ENCODE measurements at regions not wholly inside any gene's neighbourhood (a gene's known extent, or its start where the extent isn't known, plus 50 kb on each side); places are given as distances from the start of the nearest gene placed in this dataset.

GRCh38 chr1:30360753-30361152 is 362.6 kb downstream of the MATN1 start:
- H4K20me1 ChIP-seq (ENCODE audit: insufficient read depth, low read length, poor library complexity, severe bottlenecking): no peaks in the 10 kb centered on the region
- H3K4me1 ChIP-seq (ENCODE audit: insufficient read depth, low read length, poor library complexity, severe bottlenecking): no peaks in the 10 kb centered on the region
- H3F3A ChIP-seq (ENCODE audit: low read depth): no peaks in the 10 kb centered on the region
- no peaks in the 10 kb centered on the region for H3K27me3 ChIP-seq (ENCODE audit: insufficient read depth, low read length, poor library complexity, severe bottlenecking)
- TF ChIP-seq CTCF (conservative IDR thresholded peaks at IDR 0.05; ENCODE audit: low read length) (no peak), EZH2phosphoT487 (IDR thresholded peaks at IDR 0.05; ENCODE audit: borderline replicate concordance) (no peak)
- H3K4me3 ChIP-seq (ENCODE audit: low read length, poor library complexity, severe bottlenecking): no peak overlapping the region
- no peaks in the 10 kb centered on the region for H3K9me3 ChIP-seq (ENCODE audit: insufficient read depth, low read depth, low read length)
- no peaks in the 10 kb centered on the region for H3K79me2 ChIP-seq (ENCODE audit: insufficient read depth, low read length)
- H3K36me3 ChIP-seq (ENCODE audit: insufficient read depth, low read length): no peaks in the 10 kb centered on the region
- no peak overlapping the region for H3K9ac ChIP-seq (ENCODE audit: low read depth, low read length, poor library complexity, severe bottlenecking)
- H3K9me2 ChIP-seq (replicated peaks; ENCODE audit: low read depth, low read length): no peaks in the 10 kb centered on the region
- no peak overlapping the region for H2AFZ ChIP-seq (ENCODE audit: low read length)
- no peak overlapping the region for H3K4me2 ChIP-seq (ENCODE audit: low read depth, low read length, poor library complexity, severe bottlenecking)

GRCh38 chr1:30360281-30360680 is 363.1 kb downstream of the MATN1 start:
- no peak overlapping the region for H3K9ac ChIP-seq (ENCODE audit: low read depth, low read length, poor library complexity, severe bottlenecking)
- H3K9me2 ChIP-seq (replicated peaks; ENCODE audit: low read depth, low read length): no peaks in the 10 kb centered on the region
- H3K36me3 ChIP-seq (ENCODE audit: insufficient read depth, low read length): no peaks in the 10 kb centered on the region
- H3K9me3 ChIP-seq (ENCODE audit: insufficient read depth, low read depth, low read length): no peaks in the 10 kb centered on the region
- H2AFZ ChIP-seq (ENCODE audit: low read length): no peak overlapping the region
- H3K27me3 ChIP-seq (ENCODE audit: insufficient read depth, low read length, poor library complexity, severe bottlenecking): no peaks in the 10 kb centered on the region
- H3F3A ChIP-seq (ENCODE audit: low read depth): no peaks in the 10 kb centered on the region
- no peak overlapping the region for H3K4me2 ChIP-seq (ENCODE audit: low read depth, low read length, poor library complexity, severe bottlenecking)
- H3K4me1 ChIP-seq (ENCODE audit: insufficient read depth, low read length, poor library complexity, severe bottlenecking): no peaks in the 10 kb centered on the region
- H3K4me3 ChIP-seq (ENCODE audit: low read length, poor library complexity, severe bottlenecking): no peak overlapping the region
- H3K79me2 ChIP-seq (ENCODE audit: insufficient read depth, low read length): no peaks in the 10 kb centered on the region
- H4K20me1 ChIP-seq (ENCODE audit: insufficient read depth, low read length, poor library complexity, severe bottlenecking): no peaks in the 10 kb centered on the region
- TF ChIP-seq CTCF (conservative IDR thresholded peaks at IDR 0.05; ENCODE audit: low read length) (no peak), EZH2phosphoT487 (IDR thresholded peaks at IDR 0.05; ENCODE audit: borderline replicate concordance) (no peak)

- no peaks in the 10 kb centered on the region for H3K27me3 ChIP-seq (ENCODE audit: insufficient read depth, low read length, poor library complexity, severe bottlenecking)
- no peaks in the 10 kb centered on the region for H3K9me2 ChIP-seq (replicated peaks; ENCODE audit: low read depth, low read length)
- H2AFZ ChIP-seq (ENCODE audit: low read length): no peak overlapping the region
- TF ChIP-seq CTCF (conservative IDR thresholded peaks at IDR 0.05; ENCODE audit: low read length): no peak
- TF ChIP-seq EZH2phosphoT487 (IDR thresholded peaks at IDR 0.05; ENCODE audit: borderline replicate concordance): no peak
- H3K9ac ChIP-seq (ENCODE audit: low read depth, low read length, poor library complexity, severe bottlenecking): no peak overlapping the region
- no peaks in the 10 kb centered on the region for H3K9me3 ChIP-seq (ENCODE audit: insufficient read depth, low read depth, low read length)
- H3K79me2 ChIP-seq (ENCODE audit: insufficient read depth, low read length): no peaks in the 10 kb centered on the region
- H4K20me1 ChIP-seq (ENCODE audit: insufficient read depth, low read length, poor library complexity, severe bottlenecking): no peaks in the 10 kb centered on the region
- no peak overlapping the region for H3K4me3 ChIP-seq (ENCODE audit: low read length, poor library complexity, severe bottlenecking)
- H3K4me2 ChIP-seq (ENCODE audit: low read depth, low read length, poor library complexity, severe bottlenecking): no peak overlapping the region
- no peaks in the 10 kb centered on the region for H3K36me3 ChIP-seq (ENCODE audit: insufficient read depth, low read length)
- H3F3A ChIP-seq (ENCODE audit: low read depth): no peaks in the 10 kb centered on the region
- no peaks in the 10 kb centered on the region for H3K4me1 ChIP-seq (ENCODE audit: insufficient read depth, low read length, poor library complexity, severe bottlenecking)
Measured at GRCh38 chr1:30359539-30360220, 363.7 kb downstream of the MATN1 start.
